22Rv1 (cell line): ENCODE measurements at regions not wholly inside any gene's neighbourhood (a gene's known extent, or its start where the extent isn't known, plus 50 kb on each side); places are given as distances from the start of the nearest gene placed in this dataset.
"Not testable (repeated sequence)": the region's sequence is repeated elsewhere in the genome, so short reads cannot be mapped to it uniquely, and the experiment has no call there.

Experiments
- H3K27ac ChIP-seq: fragments of 450-650 bp; 2 replicates; pipeline ENCODE4 v1.5.1; 2017
- CTCF ChIP-seq: fragments of 450-650 bp; IDR thresholded peaks from 2 replicates; pipeline ENCODE4 v1.5.1; 2017; ENCODE audit warnings: mild to moderate bottlenecking
- ZFX ChIP-seq: fragments of 450-650 bp; IDR thresholded peaks from 2 replicates; pipeline ENCODE4 v1.6.1; 2017; ENCODE audit warnings: antibody characterized with exemption, borderline replicate concordance

DNA sequence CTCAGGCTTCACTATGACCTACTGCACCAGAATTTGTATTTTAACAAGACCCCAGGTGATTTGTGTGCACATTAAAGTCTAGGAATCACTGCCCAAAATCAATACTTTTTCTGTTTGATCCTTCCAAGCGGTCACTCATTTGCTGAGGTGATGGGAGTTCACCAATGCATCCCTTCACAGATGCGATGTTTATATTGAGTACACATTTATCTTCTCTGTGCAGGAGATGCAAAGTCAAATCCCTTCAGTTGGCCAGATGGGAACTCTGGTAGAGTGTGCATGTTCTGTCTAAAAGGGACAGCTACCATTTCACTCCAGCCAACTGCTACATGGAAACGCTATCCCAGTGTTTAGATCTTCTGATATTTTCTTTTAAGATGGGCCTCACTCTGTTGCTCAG, 122.6 kb upstream of the HS3ST2 start:
- TF ChIP-seq CTCF, result no peak
- H3K27ac ChIP-seq, result no peak overlapping the region

DNA sequence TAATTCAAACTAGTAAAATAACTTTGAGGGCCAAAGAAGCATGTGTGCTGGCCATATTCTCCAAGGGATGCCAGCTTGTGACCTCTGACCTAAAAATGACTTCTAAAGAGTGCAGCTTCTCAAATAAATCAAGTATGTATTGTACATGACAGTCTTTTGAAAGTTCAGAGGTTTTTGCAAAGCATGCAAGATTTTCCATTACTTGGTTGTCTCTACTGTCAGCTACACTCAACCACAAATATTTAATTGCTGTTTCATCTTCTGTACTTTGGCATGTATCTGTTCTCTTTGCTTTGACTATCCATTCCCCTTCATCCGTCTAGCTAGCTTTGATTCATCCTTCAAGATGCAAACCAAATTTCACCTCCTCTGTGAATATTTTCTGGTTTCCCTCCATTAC, 121.9 kb upstream of the HS3ST2 start:
- H3K27ac ChIP-seq, result no peak overlapping the region
- no peak for TF ChIP-seq CTCF
- no peak for TF ChIP-seq ZFX

- H3K27ac ChIP-seq, result no peak overlapping the region
- TF ChIP-seq ZFX, result no peak
These were observed 120.9 kb upstream of the HS3ST2 start for GRCh38 chr16:22692916-22693637.

DNA sequence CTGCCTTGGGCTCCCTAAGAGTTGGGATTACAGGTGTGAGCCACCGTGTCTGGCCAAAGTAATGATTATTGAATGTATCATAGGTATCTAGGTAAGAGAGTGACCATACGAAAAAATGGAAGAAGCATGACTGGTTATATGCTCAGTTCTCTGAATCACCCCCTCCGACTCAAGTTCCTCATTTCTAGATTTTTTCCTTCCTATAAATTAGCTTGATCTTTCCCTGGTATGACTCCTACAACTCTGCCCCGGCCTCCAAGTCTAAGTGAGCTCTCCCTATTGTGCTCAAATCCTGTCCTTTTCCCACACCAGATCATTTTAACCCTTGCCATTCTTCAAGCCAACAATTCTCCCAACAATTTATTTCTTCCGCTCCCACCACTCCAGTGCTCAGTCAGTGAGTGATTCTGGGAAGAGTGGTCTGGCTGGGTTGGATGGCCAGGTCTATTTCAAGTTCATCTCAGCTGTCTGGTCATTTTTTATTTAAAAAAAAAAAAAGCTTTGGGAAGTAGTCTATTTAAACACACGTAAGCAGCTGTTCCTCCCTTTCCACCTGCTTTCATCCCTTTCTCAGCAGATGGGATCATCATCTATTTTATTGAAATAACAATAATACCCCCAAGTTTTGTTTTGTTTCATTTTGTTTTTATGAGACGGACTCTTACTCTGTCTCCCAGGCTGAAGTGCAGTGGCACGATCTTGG, 120.2 kb upstream of the HS3ST2 start:
- TF ChIP-seq ZFX (no peak), CTCF (no peak)
- H3K27ac ChIP-seq, result no peak overlapping the region

DNA sequence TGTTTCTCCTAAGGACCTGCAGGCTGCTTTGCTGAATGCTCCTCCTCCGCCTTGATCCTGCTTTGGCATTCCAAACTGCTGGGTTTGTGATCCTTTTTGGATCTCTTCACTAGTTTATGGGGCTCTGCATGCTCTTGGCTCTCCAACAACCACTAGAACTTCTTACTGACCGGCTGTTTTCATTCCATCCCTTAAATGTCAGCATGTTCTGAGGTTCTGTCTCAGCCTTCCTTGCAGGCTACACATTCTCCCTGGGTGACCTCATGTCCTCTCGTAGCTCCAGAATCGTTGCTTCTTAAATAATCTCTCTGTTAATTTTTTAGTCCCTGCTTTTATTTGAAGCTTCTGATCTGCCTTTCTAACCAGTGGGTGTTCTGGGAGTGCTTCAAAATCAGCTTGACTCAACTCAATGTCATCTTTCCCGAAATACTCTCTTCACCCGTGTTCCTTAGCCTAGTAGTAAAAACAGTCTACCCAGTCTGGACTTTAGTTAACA, 119.0 kb upstream of the HS3ST2 start:
- H3K27ac ChIP-seq, result no peak overlapping the region
- no peak for TF ChIP-seq CTCF
- TF ChIP-seq ZFX, result no peak

GRCh38 chr16:22695773-22696172, 118.2 kb upstream of the HS3ST2 start:
- H3K27ac ChIP-seq, result not testable (repeated sequence)

DNA sequence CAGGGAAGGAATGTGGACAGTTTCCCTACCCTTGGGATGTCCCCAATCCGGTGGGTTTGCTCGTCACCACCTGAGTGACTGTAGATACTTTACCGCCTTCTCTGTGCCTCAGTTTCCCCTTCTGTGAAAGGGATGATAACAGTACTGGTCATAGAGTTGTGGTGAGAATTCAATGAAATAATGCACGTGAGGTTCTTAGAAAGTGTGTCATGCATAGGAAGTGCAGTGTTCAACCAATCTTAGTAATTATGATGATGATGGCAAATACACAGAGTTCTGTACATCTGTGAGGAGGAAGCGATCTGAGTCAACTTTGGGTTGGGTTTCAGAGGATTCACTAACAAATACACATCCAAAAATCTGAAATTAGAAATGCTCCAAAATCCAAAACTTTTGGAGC, 114.6 kb upstream of the HS3ST2 start:
- no peak overlapping the region for H3K27ac ChIP-seq
- TF ChIP-seq ZFX (no peak), CTCF (no peak)

GRCh38 chr16:22705799-22706198, 108.2 kb upstream of the HS3ST2 start:
- TF ChIP-seq ZFX (no peak), CTCF (no peak)

More at GRCh38 chr16:22705799-22706198, 108.2 kb upstream of the HS3ST2 start:
- no peak overlapping the region for H3K27ac ChIP-seq
